ENCODE measurements at regions not wholly inside any gene's neighbourhood (a gene's known extent, or its start where the extent isn't known, plus 50 kb on each side); places are given as distances from the start of the nearest gene placed in this dataset.

- TF ChIP-seq CTCF (IDR thresholded peaks at IDR 0.05) (no peak), EP300 (IDR thresholded peaks at IDR 0.05) (no peak), POLR2A (IDR thresholded peaks at IDR 0.05) (no peak)
Observed at GRCh38 chr2:242022550-242023290, 153.2 kb downstream of the RTP5 start.
